Peyer's patch (tissue), 4 donors: ENCODE measurements at regions not wholly inside any gene's neighbourhood (a gene's known extent, or its start where the extent isn't known, plus 50 kb on each side); places are given as distances from the start of the nearest gene placed in this dataset.

Experiments used
- DNase-seq, 3 donors: peaks; one replicate each; pipeline ENCODE4 v3.0.0-alpha.2; 2017 to 2019
- H3K27ac ChIP-seq, 4 donors: fragments of 200-600 bp; sonication (generic); one replicate each; pipeline ENCODE4 v1.5.1; 2016 to 2019
- H3K27me3 ChIP-seq, 2 donors: fragments of 200-600 bp; sonication (generic); one replicate each; pipeline ENCODE4 v1.5.1; 2019
- H3K36me3 ChIP-seq, 3 donors: fragments of 200-600 bp; sonication (generic); one replicate each; pipeline ENCODE4 v1.5.1; 2016 to 2019
- H3K4me1 ChIP-seq, 4 donors: fragments of 200-600 bp; sonication (generic); one replicate each; pipeline ENCODE4 v1.5.1; 2016 to 2019
- H3K4me3 ChIP-seq, 4 donors: fragments of 200-600 bp; sonication (generic); 1 replicate in 3 of 4; 2 replicates in 1 of 4; pipeline ENCODE4 v1.5.1; 2016 to 2019; ENCODE audit warnings: mild to moderate bottlenecking in 1 of 4
- H3K9me3 ChIP-seq, 4 donors: fragments of 200-600 bp; sonication (generic); one replicate each; pipeline ENCODE4 v1.5.1; 2016 to 2019; ENCODE audit warnings: mild to moderate bottlenecking in 1 of 4
- POLR2A ChIP-seq, 2 donors: fragments of 450-650 bp; IDR thresholded peaks; one replicate each; pipeline ENCODE4 v1.5.1; 2017; ENCODE audit warnings: antibody characterized with exemption in 2 of 2, mild to moderate bottlenecking in 2 of 2, moderate library complexity in 2 of 2
- TF ChIP-seq, protein P1 (sequence below), 6 experiments: fragments of 450-650 bp in 4 of 6; fragments of 200-600 bp in 2 of 6; sonication (generic) in 1 of 6; IDR thresholded peaks; one replicate each; pipeline ENCODE4 v1.5.1; 2017 to 2019; ENCODE audit warnings: antibody characterized with exemption in 6 of 6, mild to moderate bottlenecking in 3 of 6, moderate library complexity in 1 of 6

DNA sequence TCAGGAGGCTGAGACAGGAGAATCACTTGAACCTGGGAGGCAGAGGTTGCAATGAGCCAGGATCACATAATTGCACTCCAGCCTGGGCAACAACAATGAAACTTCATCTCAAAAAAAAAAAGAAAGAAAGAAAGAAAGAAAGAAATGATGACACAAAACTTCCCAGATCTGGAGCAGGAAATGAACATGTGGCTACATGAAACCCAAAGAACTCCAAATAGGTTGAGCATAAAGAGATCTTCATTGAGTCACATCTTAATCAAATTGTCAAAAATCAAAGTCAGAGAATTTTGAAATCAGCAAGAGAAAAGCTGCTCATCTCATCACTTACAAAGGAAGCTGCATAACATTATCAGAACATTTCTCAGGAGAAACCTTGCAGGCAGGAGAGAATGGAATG lies 247.0 kb downstream of the IBTK start:
- no peak for DNase-seq
- H3K27ac ChIP-seq = no peak overlapping the region
- no peak for TF ChIP-seq POLR2A (IDR thresholded peaks at IDR 0.05)
- TF ChIP-seq, protein P1, sequence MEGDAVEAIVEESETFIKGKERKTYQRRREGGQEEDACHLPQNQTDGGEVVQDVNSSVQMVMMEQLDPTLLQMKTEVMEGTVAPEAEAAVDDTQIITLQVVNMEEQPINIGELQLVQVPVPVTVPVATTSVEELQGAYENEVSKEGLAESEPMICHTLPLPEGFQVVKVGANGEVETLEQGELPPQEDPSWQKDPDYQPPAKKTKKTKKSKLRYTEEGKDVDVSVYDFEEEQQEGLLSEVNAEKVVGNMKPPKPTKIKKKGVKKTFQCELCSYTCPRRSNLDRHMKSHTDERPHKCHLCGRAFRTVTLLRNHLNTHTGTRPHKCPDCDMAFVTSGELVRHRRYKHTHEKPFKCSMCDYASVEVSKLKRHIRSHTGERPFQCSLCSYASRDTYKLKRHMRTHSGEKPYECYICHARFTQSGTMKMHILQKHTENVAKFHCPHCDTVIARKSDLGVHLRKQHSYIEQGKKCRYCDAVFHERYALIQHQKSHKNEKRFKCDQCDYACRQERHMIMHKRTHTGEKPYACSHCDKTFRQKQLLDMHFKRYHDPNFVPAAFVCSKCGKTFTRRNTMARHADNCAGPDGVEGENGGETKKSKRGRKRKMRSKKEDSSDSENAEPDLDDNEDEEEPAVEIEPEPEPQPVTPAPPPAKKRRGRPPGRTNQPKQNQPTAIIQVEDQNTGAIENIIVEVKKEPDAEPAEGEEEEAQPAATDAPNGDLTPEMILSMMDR (IDR thresholded peaks at IDR 0.05) = no peak
- no peaks in the 10 kb centered on the region for H3K27me3 ChIP-seq
- H3K4me3 ChIP-seq = no peak overlapping the region
- H3K4me1 ChIP-seq = no peaks in the 10 kb centered on the region
- no peaks in the 10 kb centered on the region for H3K9me3 ChIP-seq
- H3K36me3 ChIP-seq = no peaks in the 10 kb centered on the region

DNA sequence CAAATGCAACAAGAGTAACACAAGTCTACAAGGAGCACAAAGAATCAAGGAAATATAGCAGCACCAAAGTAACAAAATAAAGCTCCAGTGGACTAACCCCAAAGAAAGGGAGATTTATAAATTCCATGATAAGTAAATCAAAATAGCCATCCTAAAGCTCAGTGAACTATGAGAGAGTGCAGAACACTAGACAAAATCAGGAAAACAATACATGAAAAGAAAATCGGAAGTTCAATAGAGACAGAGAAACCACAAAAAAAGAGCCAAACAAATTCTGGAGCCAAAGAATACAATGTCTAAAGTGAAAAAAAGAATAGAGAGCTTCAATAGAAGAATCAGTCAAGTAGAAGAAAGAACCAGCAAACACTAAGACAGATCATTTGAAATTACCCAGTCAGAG lies 247.3 kb upstream of the TENT5A start:
- no peaks in the 10 kb centered on the region for H3K27me3 ChIP-seq
- no peak overlapping the region for H3K27ac ChIP-seq
- no peaks in the 10 kb centered on the region for H3K9me3 ChIP-seq
- DNase-seq = no peak
- H3K4me1 ChIP-seq = no peaks in the 10 kb centered on the region
- TF ChIP-seq, protein P1 (IDR thresholded peaks at IDR 0.05) = no peak
- no peak for TF ChIP-seq POLR2A (IDR thresholded peaks at IDR 0.05)
- no peaks in the 10 kb centered on the region for H3K36me3 ChIP-seq
- no peak overlapping the region for H3K4me3 ChIP-seq

DNA sequence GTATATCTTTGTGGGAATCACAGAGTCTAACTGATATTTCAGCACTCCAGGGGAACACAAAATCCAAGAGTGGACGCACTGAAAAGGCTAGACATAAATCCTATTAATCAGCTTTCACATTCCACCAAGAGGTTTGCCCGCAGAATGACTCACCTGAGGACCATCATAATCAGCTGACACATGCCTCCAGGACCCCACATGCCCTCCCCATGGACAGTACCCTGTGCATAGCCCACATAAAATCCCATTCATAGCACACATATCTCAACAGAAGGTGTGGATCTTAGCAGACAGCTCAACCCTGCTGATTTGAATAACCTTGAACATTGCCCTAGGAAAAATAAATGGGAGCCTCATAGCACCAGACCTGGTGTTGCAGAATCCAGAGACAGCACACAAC lies 246.8 kb upstream of the TENT5A start:
- H3K9me3 ChIP-seq = no peaks in the 10 kb centered on the region
- H3K4me3 ChIP-seq = no peak overlapping the region
- no peak overlapping the region for H3K27ac ChIP-seq
- TF ChIP-seq, protein P1 (IDR thresholded peaks at IDR 0.05) = no peak
- no peak for TF ChIP-seq POLR2A (IDR thresholded peaks at IDR 0.05)
- H3K27me3 ChIP-seq = no peaks in the 10 kb centered on the region
- H3K4me1 ChIP-seq = no peaks in the 10 kb centered on the region
- H3K36me3 ChIP-seq = no peaks in the 10 kb centered on the region
- DNase-seq = no peak

DNA sequence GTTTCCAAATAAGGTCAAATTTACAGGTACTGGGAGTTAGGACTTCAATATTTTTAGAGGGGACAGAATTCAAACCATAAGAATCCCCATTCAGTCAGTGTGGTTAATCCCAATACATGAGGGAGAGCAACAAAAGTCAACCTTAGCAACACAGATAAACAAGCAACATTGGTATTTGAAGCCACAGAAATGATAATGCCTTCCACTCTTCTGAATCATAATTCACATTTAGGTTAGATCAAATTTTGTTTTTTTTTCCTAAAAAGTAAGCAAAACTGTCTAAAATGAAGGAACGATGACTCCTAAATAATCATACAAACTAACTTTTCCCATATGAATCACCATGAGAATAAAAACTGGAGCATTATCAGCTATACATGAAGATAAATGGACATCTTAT lies 246.0 kb upstream of the TENT5A start:
- no peaks in the 10 kb centered on the region for H3K9me3 ChIP-seq
- TF ChIP-seq, protein P1 (IDR thresholded peaks at IDR 0.05) = no peak
- no peak for TF ChIP-seq POLR2A (IDR thresholded peaks at IDR 0.05)
- H3K4me1 ChIP-seq = no peaks in the 10 kb centered on the region
- no peaks in the 10 kb centered on the region for H3K27me3 ChIP-seq
- no peak overlapping the region for H3K27ac ChIP-seq
- H3K36me3 ChIP-seq = no peaks in the 10 kb centered on the region
- H3K4me3 ChIP-seq = no peak overlapping the region
- DNase-seq = no peak

DNA sequence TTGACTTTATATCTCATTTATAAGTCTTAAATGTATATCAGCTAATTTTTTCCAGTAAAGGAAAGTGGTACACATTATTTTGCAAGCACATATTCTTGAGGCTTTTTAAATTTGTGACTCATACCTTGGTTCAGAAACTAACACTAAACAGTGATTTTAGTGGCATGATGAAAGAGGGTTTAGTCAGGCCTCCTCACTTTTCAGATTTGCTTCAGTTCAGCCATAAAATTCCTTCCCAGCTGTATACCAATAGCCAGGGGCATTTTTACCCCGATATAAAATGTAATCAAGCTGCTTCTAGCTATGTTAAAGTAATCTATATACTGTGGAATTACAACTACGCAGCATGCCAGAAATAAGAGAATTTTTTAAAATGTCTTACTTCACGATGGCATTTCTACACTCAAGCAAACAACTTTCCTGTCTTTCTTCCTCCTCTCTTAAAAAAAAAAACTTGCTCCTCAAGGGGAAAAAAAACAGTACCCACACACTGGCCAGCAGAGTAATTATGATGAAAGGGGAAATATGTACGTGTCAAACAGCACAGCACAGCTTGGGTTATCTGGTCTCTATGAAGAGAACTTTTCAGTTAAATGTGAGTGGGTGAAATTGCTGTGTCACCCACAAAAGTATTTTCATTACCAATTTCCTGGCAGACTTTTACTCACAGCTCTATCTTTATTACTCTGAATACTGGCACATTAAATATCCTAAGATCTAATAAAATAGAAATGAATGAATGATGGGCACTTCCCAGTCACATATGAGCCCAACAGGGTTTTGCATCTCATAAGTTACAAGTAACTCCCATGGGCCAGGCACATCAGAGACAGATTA lies 244.8 kb upstream of the TENT5A start:
- no peak overlapping the region for H3K4me3 ChIP-seq
- no peak overlapping the region for H3K27ac ChIP-seq
- DNase-seq = no peak
- TF ChIP-seq, protein P1 (IDR thresholded peaks at IDR 0.05) = no peak
- no peak for TF ChIP-seq POLR2A (IDR thresholded peaks at IDR 0.05)
- no peaks in the 10 kb centered on the region for H3K36me3 ChIP-seq
- H3K9me3 ChIP-seq = no peaks in the 10 kb centered on the region
- no peaks in the 10 kb centered on the region for H3K27me3 ChIP-seq
- no peaks in the 10 kb centered on the region for H3K4me1 ChIP-seq
